ENCODE measurements at regions not wholly inside any gene's neighbourhood (a gene's known extent, or its start where the extent isn't known, plus 50 kb on each side); places are given as distances from the start of the nearest gene placed in this dataset.

- Histone ChIP-seq H3K4me3 (replicated peaks in 1 of 2; ENCODE audit: low read depth in 1 of 2, low read length in 2 of 2) (no peak overlapping the region), H4K20me1 (ENCODE audit: insufficient read depth) (no peaks in the 10 kb centered on the region), H2AFZ (ENCODE audit: low read depth, low read length, poor library complexity, severe bottlenecking) (no peak overlapping the region), H3K9ac (ENCODE audit: low read length) (no peak overlapping the region), H3K27ac (ENCODE audit: low read depth, low read length) (no peak overlapping the region), H3K27me3 (ENCODE audit: insufficient read depth, low read length) (no peaks in the 10 kb centered on the region), H3K36me3 (ENCODE audit: control insufficient read depth in 1 of 2, insufficient read depth in 2 of 2, low read length in 2 of 2) (no peaks in the 10 kb centered on the region), H3K4me2 (ENCODE audit: low read length) (no peak overlapping the region), H3K79me2 (ENCODE audit: insufficient read depth, low read length) (no peaks in the 10 kb centered on the region), H3K9me2 (ENCODE audit: insufficient read depth) (no peaks in the 10 kb centered on the region), H3K4me1 (ENCODE audit: control insufficient read depth in 1 of 2, insufficient read depth in 2 of 2, low read length in 2 of 2) (peaks cover 0 to 5% of the 10 kb centered on the region in 2 experiments; a peak in 1 of 4 replicates), H3K9me3 (ENCODE audit: control insufficient read depth in 1 of 2, insufficient read depth in 1 of 2, low read depth in 1 of 2, low read length in 2 of 2) (no peaks in the 10 kb centered on the region)
- no peak for TF ChIP-seq EZH2phosphoT487 (IDR thresholded peaks at IDR 0.05; ENCODE audit: borderline replicate concordance)
- TF ChIP-seq CBX3 (IDR thresholded peaks at IDR 0.05; ENCODE audit: low read depth) = no peak
- no peak for TF ChIP-seq RAD21 (IDR thresholded peaks at IDR 0.05; ENCODE audit: low read depth)
- TF ChIP-seq TCF7L2 (IDR thresholded peaks at IDR 0.05; ENCODE audit: borderline replicate concordance, extremely low read depth, insufficient read depth, insufficient read length) = no peak
- no peak for TF ChIP-seq SRF (IDR thresholded peaks at IDR 0.05; ENCODE audit: low read depth)
- TF ChIP-seq, protein P1, sequence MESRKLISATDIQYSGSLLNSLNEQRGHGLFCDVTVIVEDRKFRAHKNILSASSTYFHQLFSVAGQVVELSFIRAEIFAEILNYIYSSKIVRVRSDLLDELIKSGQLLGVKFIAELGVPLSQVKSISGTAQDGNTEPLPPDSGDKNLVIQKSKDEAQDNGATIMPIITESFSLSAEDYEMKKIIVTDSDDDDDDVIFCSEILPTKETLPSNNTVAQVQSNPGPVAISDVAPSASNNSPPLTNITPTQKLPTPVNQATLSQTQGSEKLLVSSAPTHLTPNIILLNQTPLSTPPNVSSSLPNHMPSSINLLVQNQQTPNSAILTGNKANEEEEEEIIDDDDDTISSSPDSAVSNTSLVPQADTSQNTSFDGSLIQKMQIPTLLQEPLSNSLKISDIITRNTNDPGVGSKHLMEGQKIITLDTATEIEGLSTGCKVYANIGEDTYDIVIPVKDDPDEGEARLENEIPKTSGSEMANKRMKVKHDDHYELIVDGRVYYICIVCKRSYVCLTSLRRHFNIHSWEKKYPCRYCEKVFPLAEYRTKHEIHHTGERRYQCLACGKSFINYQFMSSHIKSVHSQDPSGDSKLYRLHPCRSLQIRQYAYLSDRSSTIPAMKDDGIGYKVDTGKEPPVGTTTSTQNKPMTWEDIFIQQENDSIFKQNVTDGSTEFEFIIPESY (IDR thresholded peaks at IDR 0.05; ENCODE audit: extremely low read depth, insufficient replicate concordance, low read length) = no peak
- no peak for TF ChIP-seq SP1 (IDR thresholded peaks at IDR 0.05; ENCODE audit: low read depth)
- no peak for TF ChIP-seq POLR2AphosphoS5 (IDR thresholded peaks at IDR 0.05; ENCODE audit: low read depth, low read length)
- TF ChIP-seq ELF1 (IDR thresholded peaks at IDR 0.05; ENCODE audit: borderline replicate concordance, low read depth) = no peak
- TF ChIP-seq ZNF274 (IDR thresholded peaks at IDR 0.05; ENCODE audit: low read depth, low read length) = no peak
- TF ChIP-seq POLR2A (IDR thresholded peaks at IDR 0.05; ENCODE audit: borderline replicate concordance, extremely low read depth, insufficient read depth, insufficient read length) = no peak
- TF ChIP-seq YY1 (IDR thresholded peaks at IDR 0.05; ENCODE audit: extremely low read depth, insufficient replicate concordance, low read depth, low read length) = no peak
- TF ChIP-seq EZH2 (IDR thresholded peaks at IDR 0.05) = no peak
- no peak for TF ChIP-seq EGR1 (IDR thresholded peaks at IDR 0.05; ENCODE audit: low read depth)
- no peak for DNase-seq (ENCODE audit: low read depth, low spot score)
- intact Hi-C loops (cut with micrococcal nuclease) = no loop called here
- ChIA-PET CTCF (no interaction called here), POLR2A (no interaction called here), RAD21 (ENCODE audit: low non-redundant PET in 1 of 2, low total read pairs in 2 of 2, uncharacterized antibody in 2 of 2, unreplicated experiment in 2 of 2) (no interaction called here)
- BruUV-seq (replicated peaks) = no TSS peak
- ATAC-seq = no peak
Measured at GRCh38 chr12:124437121-124437520, 130.3 kb downstream of the NCOR2 start.
